Heart left ventricle (tissue), 16 donors: ENCODE measurements at regions not wholly inside any gene's neighbourhood (a gene's known extent, or its start where the extent isn't known, plus 50 kb on each side); places are given as distances from the start of the nearest gene placed in this dataset.
"Not testable (repeated sequence)": the region's sequence is repeated elsewhere in the genome, so short reads cannot be mapped to it uniquely, and the experiment has no call there.

Experiments
- ATAC-seq, 4 donors: fragments of 200-7000 bp; cut with Tn5 transposase; one replicate each; pipeline ENCODE4 v1.9.1; 2020 to 2022; ENCODE audit warnings: moderate library complexity in 4 of 4, mild to moderate bottlenecking in 3 of 4, moderate number of reproducible peaks in 1 of 4
- DNase-seq, 5 donors: peaks; one replicate each; pipeline ENCODE4 v3.0.0-alpha.2; 2020
- H3K27ac ChIP-seq, 12 donors: fragments of 200-600 bp; sonication (generic) in 4 of 12; one replicate each; pipeline versions ENCODE4 v1.5.0 to v1.8.0; 2016 to 2022; ENCODE audit warnings: mild to moderate bottlenecking in 2 of 12
- H3K27me3 ChIP-seq, 9 donors: fragments of 200-600 bp; sonication (generic) in 2 of 9; one replicate each; pipeline versions ENCODE4 v1.5.1 to v1.8.0; 2016 to 2022; ENCODE audit warnings: mild to moderate bottlenecking in 3 of 9
- H3K36me3 ChIP-seq, 9 donors: fragments of 200-600 bp; sonication (generic) in 2 of 9; one replicate each; pipeline versions ENCODE4 v1.5.0 to v1.8.0; 2018 to 2022; ENCODE audit warnings: mild to moderate bottlenecking in 2 of 9
- H3K4me1 ChIP-seq, 12 donors: fragments of 200-600 bp; sonication (generic) in 4 of 12; one replicate each; pipeline versions ENCODE4 v1.5.0 to v1.8.0; 2016 to 2022; ENCODE audit warnings: mild to moderate bottlenecking in 3 of 12
- H3K4me3 ChIP-seq, 12 donors: fragments of 200-600 bp; sonication (generic) in 4 of 12; one replicate each; pipeline versions ENCODE4 v1.5.0 to v1.8.0; 2017 to 2022; ENCODE audit warnings: mild to moderate bottlenecking in 9 of 12, moderate library complexity in 4 of 12
- H3K9me3 ChIP-seq, 12 donors: fragments of 200-600 bp; sonication (generic) in 4 of 12; one replicate each; pipeline versions ENCODE4 v1.5.0 to v1.8.0; 2016 to 2022; ENCODE audit warnings: mild to moderate bottlenecking in 1 of 12
- CTCF ChIP-seq, 12 donors: fragments of 200-600 bp; sonication (generic) in 4 of 12; IDR thresholded peaks; one replicate each; pipeline versions ENCODE4 v1.5.0 to v1.8.0; 2018 to 2022; ENCODE audit warnings: antibody characterized with exemption in 12 of 12, mild to moderate bottlenecking in 5 of 12
- POLR2A ChIP-seq, 2 donors: fragments of 450-650 bp; IDR thresholded peaks; one replicate each; pipeline ENCODE4 v1.6.1; 2017; ENCODE audit warnings: antibody characterized with exemption in 2 of 2, mild to moderate bottlenecking in 2 of 2, moderate library complexity in 2 of 2
- WGBS, 4 donors: extraction: QIAGEN DNeasy Blood & Tissue Kit in 2 of 4; methylation state at CpG; one replicate each; pipeline versions ENCODE4 v1.1.5 to v1.1.7; 2013 to 2018; 5-methylcytosine and 5-hydroxymethylcytosine counted together
- intact Hi-C, 10 donors: fragments of 100-400 bp; cut with DNase I; formaldehyde crosslinking; loops; one replicate each; pipeline versions ENCODE4 v1.11.1 to v1.14.2; 2022
- donor health status: ischemic (EF 13 %, LVEDD 7.1; RV severe dilation, severe dysfunction).
- donor health status: healthy with polysubstance abuse.
- donor health status: DM: no; HTN: yes; CAD: no.
- donor health status: DM: no; HTN: no; CAD: no.
- donor health status: ischemic (EF 25% LVEDD 6.9; RV normal size, moderate dysfunction).
- donor health status: ischemic (EF 25% LVEDD 5.7; RV mildly dilated, moderate dysfunction).
- donor health status: healthy.
- donor health status: DM: yes; HTN: yes; CAD: no.
- donor health status: ischemic (EF 35%, LVEDD 5.7; RV mildly dilated, moderate dysfunction).
- donor health status: nonischemic (EF 11% LVEDD 7.7; RV severe dilation, severe dysfunction).
- donor health status: DM: yes; HTN: yes; CAD: no.
- donor health status: PGD.
- donor health status: ischemic (EF 29% LVEDD 5.4; RV normal size, mild dysfunction).
- donor health status: nonischemic (EF 23%, LVEDD 6.1; RV moderate dilation, normal function).

DNA sequence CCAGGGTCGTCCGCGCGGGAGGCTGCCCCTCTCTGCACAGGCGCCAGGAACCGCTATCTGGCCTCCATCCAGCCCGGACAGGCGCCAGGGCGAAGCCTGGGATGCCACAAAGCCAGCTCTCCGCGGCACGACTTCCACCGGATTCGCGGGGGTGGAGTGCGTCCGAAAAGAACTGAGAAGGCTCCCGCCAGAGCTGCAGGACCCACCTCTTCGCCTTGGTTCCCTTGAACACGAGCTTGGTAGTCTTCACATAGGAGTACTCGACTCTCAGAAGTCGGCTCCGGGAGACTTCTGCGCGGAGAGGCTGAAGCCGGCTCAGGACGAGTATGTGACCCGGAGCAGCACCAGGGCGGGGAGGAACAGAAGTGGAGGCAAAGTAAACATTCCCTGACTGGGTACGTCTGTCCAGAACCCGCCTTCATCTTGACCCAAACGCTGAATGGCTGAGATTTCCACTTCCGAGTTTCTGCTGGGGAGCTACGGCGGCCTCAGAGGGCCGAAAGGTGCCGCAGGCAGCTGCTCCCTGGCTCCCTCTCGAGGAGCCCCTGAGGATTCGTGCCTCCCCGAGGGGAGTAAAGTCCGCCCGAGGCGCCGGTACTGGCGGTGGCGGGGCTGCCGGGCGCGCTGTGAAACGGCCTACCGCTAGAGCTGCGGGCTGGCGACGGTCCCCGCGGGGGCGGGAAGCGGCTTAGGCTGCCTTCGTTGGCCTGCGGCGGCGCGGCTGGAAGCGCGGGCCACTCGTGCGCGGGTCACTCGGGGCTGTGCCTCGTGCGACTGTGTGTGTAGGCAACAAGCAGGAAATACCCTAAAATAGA is 2654.9 kb upstream of the DEFB115 start:
- ATAC-seq (peak; percentile 99 to 100 (median 100)), DNase-seq (peak; percentile 86 to 91 (median 88))
- H3K4me1 ChIP-seq, H3K27me3 ChIP-seq, H3K9me3 ChIP-seq, H3K36me3 ChIP-seq, intact Hi-C loops: not testable (repeated sequence)
- Histone ChIP-seq H3K27ac (peak overlapping the region; percentile 47 to 88 (median 81)), H3K4me3 (peak overlapping the region; percentile 47 to 93 (median 72))
- WGBS, 4 donors, result 1 to 17% (median 6%) methylated on average over 32 to 71 of the region's 71 CpGs
- TF ChIP-seq CTCF (IDR thresholded peaks at IDR 0.05), result peak; percentile 50 to 86 (median 74)

DNA sequence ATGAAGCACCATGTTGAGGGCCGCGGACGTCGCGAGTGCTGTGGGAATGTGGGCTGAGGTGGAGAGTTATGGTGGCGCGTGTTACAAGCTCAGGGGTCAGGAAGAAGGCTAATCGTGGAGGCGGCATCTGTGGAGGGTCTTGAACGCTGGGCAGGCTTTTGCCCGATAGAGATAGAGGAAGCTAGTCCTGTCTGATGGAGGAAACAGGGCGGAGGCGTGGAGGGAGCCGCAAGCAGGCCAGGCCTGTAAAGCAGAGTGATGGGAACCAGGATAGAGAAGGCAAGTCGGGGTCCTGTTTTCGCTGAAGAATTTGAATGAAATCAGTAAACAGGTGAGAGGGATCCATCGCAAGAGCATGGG is 2654.3 kb upstream of the DEFB115 start:
- ATAC-seq, H3K9me3 ChIP-seq, H3K4me1 ChIP-seq, intact Hi-C loops, DNase-seq, H3K36me3 ChIP-seq, H3K27me3 ChIP-seq: not testable (repeated sequence)
- peak overlapping the region; percentile 47 to 88 (median 81) for H3K27ac ChIP-seq
- H3K4me3 ChIP-seq, result peak overlapping the region; percentile 47 to 93 (median 72)
- WGBS, 4 donors, result 60 to 67% (median 62%) methylated on average over 17 of the region's 17 CpGs

DNA sequence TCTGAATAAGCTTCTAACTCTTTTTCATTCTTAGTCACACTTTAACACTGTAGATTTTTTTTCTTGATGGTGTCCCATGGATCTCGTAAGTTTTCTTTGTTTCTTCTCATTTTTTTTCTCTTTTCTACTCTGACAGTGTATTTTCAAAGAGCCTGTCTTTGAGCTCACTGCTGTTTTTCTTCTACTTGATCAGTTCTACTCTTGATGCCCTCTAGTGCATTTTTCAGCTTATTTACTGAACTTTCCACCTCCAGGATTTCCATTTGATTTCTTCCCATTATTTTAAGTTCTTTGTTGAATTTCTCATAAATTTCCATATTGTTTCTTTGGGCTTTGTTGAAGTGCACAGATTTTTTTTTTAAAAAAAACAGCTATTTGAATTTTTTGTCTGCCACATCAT is 2641.1 kb upstream of the DEFB115 start:
- TF ChIP-seq POLR2A (IDR thresholded peaks at IDR 0.05) (no peak), CTCF (IDR thresholded peaks at IDR 0.05) (no peak)
- no peaks in the 10 kb centered on the region for H3K27me3 ChIP-seq
- peaks cover 0 to 58% (median 21%) of the 10 kb centered on the region in 12 donors for H3K9me3 ChIP-seq

GRCh38 chr20:28619956-28620651 is 2637.4 kb upstream of the DEFB115 start:
- H3K4me1 ChIP-seq, H3K36me3 ChIP-seq, ATAC-seq, H3K27ac ChIP-seq, intact Hi-C loops, H3K4me3 ChIP-seq, H3K27me3 ChIP-seq: not testable (repeated sequence)
- peaks cover 0 to 31% (median 8%) of the 10 kb centered on the region in 12 donors for H3K9me3 ChIP-seq
- 72 to 80% (median 75%) methylated on average over 20 of the region's 20 CpGs for WGBS, 4 donors
- DNase-seq, result peak in 2 of 5 donors; percentile 16 to 42

More for the DNA sequence above, 2641.1 kb upstream of the DEFB115 start:
- ATAC-seq (no peak), DNase-seq (no peak)
- intact Hi-C loops, result no loop called here
- Histone ChIP-seq H3K36me3 (no peaks in the 10 kb centered on the region), H3K4me3 (no peak overlapping the region), H3K4me1 (no peaks in the 10 kb centered on the region), H3K27ac (no peak overlapping the region)
- WGBS, 4 donors, result 24 to 38% (median 35%) methylated on average over 1 of the region's 1 CpG

- H3K4me3 ChIP-seq, intact Hi-C loops, H3K4me1 ChIP-seq, ATAC-seq, H3K27ac ChIP-seq, DNase-seq, H3K36me3 ChIP-seq, H3K27me3 ChIP-seq: not testable (repeated sequence)
- WGBS, 4 donors, result 35 to 51% (median 44%) methylated on average over 2 of the region's 2 CpGs
- peaks cover 0 to 12% (median 0%) of the 10 kb centered on the region in 12 donors for H3K9me3 ChIP-seq
These were observed 2632.4 kb upstream of the DEFB115 start for GRCh38 chr20:28625112-28625511.

- 34 to 64% (median 47%) methylated on average over 2 of the region's 2 CpGs for WGBS, 4 donors
- H3K27ac ChIP-seq, H3K27me3 ChIP-seq, ATAC-seq, intact Hi-C loops, H3K4me1 ChIP-seq, H3K36me3 ChIP-seq, DNase-seq, H3K9me3 ChIP-seq, H3K4me3 ChIP-seq: not testable (repeated sequence)
These were observed 2616.6 kb upstream of the DEFB115 start for GRCh38 chr20:28640831-28641230.
